ENCODE measurements at regions not wholly inside any gene's neighbourhood (a gene's known extent, or its start where the extent isn't known, plus 50 kb on each side); places are given as distances from the start of the nearest gene placed in this dataset.
A peak's percentile ranks its signal among the peaks of the same experiment; 100 is the strongest.

GRCh38 chr5:18111906-18112465 is 477.7 kb downstream of the TAF11L14 start:
- 0 out of 2 replicates have a peak, but pooled peaks cover 3% of the 10 kb centered on the region for H3K4me1 ChIP-seq (ENCODE audit: control insufficient read depth, insufficient read depth, low read length)
- no peak for ATAC-seq
- CTCF ChIA-PET: interaction anchor here (0.5 kb wide), 1 partner anchor 74 kb away, joined by 4 read pairs; no protein-coding TSS in a partner anchor
- DNase-seq (ENCODE audit: low read depth, low spot score): no peak
- intact Hi-C loops (cut with micrococcal nuclease; ENCODE audit: unreplicated experiment): loop anchor here (10.0 kb wide), 1 partner anchor 897 kb away; the partner anchor contains the start of gene BASP1
- no peak overlapping the region for H3K27ac ChIP-seq (ENCODE audit: low read length)
- no peaks in the 10 kb centered on the region for H3K27me3 ChIP-seq (ENCODE audit: control insufficient read depth, insufficient read depth, low read length)
- no peak overlapping the region for H3K4me3 ChIP-seq (ENCODE audit: low read depth in 2 of 2, low read length in 2 of 2)
- no peaks in the 10 kb centered on the region for H3K36me3 ChIP-seq (ENCODE audit: control insufficient read depth, insufficient read depth, low read length)
- POLR2A ChIA-PET: no interaction called here
- TF ChIP-seq SIN3A (IDR thresholded peaks at IDR 0.05; ENCODE audit: borderline replicate concordance, insufficient read depth, low read depth, low read length) (no peak), TCF7L2 (IDR thresholded peaks at IDR 0.05; ENCODE audit: low read depth, low read length) (no peak), REST (IDR thresholded peaks at IDR 0.05; ENCODE audit: insufficient read depth in 1 of 2, low read depth in 2 of 2, low read length in 1 of 2) (no peak), POLR2AphosphoS5 (IDR thresholded peaks at IDR 0.05; ENCODE audit: low read depth, low read length) (no peak), CTCF (IDR thresholded peaks at IDR 0.05) (no peak)
- in situ Hi-C loops (cut with HindIII; ENCODE audit: low pct_unique_long_range_greater_than_20kb, low sequenced_read_pairs): no loop called here
- no TSS peak for BruUV-seq (replicated peaks)
- H3K9me3 ChIP-seq (ENCODE audit: control insufficient read depth, insufficient read depth, low read depth, low read length): no peaks in the 10 kb centered on the region

GRCh38 chr5:18113721-18114120 is 479.5 kb downstream of the TAF11L14 start:
- no peak for TF ChIP-seq TCF7L2 (IDR thresholded peaks at IDR 0.05; ENCODE audit: low read depth, low read length)
- no peak for TF ChIP-seq SIN3A (IDR thresholded peaks at IDR 0.05; ENCODE audit: borderline replicate concordance, insufficient read depth, low read depth, low read length)
- no peak for TF ChIP-seq POLR2AphosphoS5 (IDR thresholded peaks at IDR 0.05; ENCODE audit: low read depth, low read length)
- no peak for TF ChIP-seq REST (IDR thresholded peaks at IDR 0.05; ENCODE audit: insufficient read depth in 1 of 2, low read depth in 2 of 2, low read length in 1 of 2)
- peak; percentile 55; the same call in 1 of the 2 replicates for TF ChIP-seq CTCF (IDR thresholded peaks at IDR 0.05)
- H3K4me1 ChIP-seq (ENCODE audit: control insufficient read depth, insufficient read depth, low read length): 0 out of 2 replicates have a peak, but pooled peaks cover 3% of the 10 kb centered on the region
- in situ Hi-C loops (cut with HindIII; ENCODE audit: low pct_unique_long_range_greater_than_20kb, low sequenced_read_pairs) (no loop called here), intact Hi-C loops (cut with micrococcal nuclease; ENCODE audit: unreplicated experiment) (loop anchor here (10.0 kb wide), 1 partner anchor 899 kb away; the partner anchor contains the start of gene BASP1)
- DNase-seq (ENCODE audit: low read depth, low spot score): peak; percentile 7
- ChIA-PET POLR2A (no interaction called here), CTCF (no interaction called here)
- ATAC-seq: no peak
- no peak overlapping the region for H3K27ac ChIP-seq (ENCODE audit: low read length)
- H3K27me3 ChIP-seq (ENCODE audit: control insufficient read depth, insufficient read depth, low read length): no peaks in the 10 kb centered on the region
- H3K9me3 ChIP-seq (ENCODE audit: control insufficient read depth, insufficient read depth, low read depth, low read length): no peaks in the 10 kb centered on the region
- BruUV-seq (replicated peaks): no TSS peak
- no peaks in the 10 kb centered on the region for H3K36me3 ChIP-seq (ENCODE audit: control insufficient read depth, insufficient read depth, low read length)
- no peak overlapping the region for H3K4me3 ChIP-seq (ENCODE audit: low read depth in 2 of 2, low read length in 2 of 2)
